NCI-H1417 treated with DMSO at 0.1 percent for 48 hours (cell line): ENCODE measurements at regions not wholly inside any gene's neighbourhood (a gene's known extent, or its start where the extent isn't known, plus 50 kb on each side); places are given as distances from the start of the nearest gene placed in this dataset.
A peak's percentile ranks its signal among the peaks of the same experiment; 100 is the strongest.
"Not testable (repeated sequence)": the region's sequence is repeated elsewhere in the genome, so short reads cannot be mapped to it uniquely, and the experiment has no call there.

ENCODE experiments used
- DNase-seq: peaks from one replicate; lab custom pipeline; 2025; lab: John Stamatoyannopoulos, UW

GRCh38 chr7:8314566-8314965, 52.6 kb upstream of the ICA1 start:
- DNase-seq = no peak

DNA sequence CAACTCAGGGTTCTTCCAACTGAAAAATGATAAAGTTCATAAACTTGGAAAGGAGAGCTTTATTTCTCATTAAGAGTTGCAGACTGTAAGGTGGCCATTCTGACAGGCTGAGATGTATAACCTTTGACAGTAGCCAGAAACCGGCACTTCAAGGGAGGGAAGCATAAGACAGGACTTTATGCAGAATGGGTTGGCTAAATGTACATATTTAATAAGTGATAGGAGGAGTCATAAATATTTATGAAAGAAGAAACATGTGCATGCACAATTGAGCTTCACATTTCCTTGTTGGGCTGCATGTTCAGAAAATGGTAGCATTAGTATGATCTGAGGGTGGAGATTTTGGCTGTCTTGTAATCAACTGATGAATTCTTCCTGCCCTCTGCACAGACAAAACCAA, 57.1 kb upstream of the ICA1 start:
- DNase-seq = no peak

DNA sequence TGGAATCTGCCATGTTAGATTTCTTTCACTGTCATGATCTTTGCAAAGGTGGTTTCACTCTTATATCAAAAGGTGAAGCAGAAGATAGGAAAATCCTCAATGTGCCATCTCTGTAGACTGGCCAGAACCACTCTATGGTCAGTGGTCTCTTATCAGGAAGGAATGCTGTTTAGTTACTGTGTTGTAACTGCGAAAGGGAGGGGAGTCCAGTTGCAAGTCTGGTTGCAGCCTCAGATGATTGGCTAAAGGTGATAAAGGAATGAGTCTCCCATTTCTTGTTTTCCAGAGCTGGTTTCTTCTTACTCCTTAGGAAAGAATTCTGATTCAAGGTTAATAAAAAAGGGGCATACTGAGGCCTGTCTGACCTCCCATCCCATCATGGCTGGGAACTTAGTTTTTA, 58.2 kb upstream of the ICA1 start:
- DNase-seq = no peak

DNA sequence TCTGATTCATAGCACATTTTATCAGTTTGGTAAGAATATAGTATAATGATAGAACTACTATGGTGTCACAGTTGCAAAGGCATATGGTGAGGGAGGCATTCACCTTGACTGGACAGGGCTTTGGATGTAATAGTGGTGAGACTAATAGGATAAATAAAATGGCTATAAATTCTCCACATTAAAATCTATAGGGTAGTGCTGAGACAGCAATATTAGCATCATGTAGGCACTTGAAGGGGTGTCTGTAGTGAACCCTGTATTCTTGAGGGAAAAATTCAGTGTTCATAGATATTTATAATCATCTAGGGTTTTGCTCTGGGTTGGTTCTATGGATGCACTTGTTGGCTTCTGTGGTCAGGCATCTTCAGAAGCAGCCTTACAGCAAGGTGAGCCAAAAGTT, 59.3 kb upstream of the ICA1 start:
- DNase-seq = no peak

- DNase-seq = no peak
These were observed 60.7 kb upstream of the ICA1 start for GRCh38 chr7:8322667-8323066.

DNA sequence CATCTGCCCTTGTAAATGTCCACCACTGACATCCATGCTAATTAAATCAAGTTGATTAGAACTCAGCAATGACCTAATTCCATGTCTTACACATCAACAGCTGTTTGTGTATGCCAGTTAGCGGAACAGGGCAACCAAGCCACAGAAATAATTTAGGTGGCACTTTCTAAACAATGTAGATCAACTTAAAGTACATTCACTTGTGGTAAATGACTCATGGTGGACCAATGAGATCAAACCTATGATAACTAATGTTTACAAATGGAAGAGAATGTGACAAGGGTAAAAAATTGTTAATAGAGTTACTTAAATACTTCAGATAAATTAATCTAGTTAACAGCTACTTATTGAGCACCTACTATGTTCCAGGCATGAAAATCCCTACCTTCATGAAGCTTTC, 63.1 kb upstream of the ICA1 start:
- DNase-seq = no peak

- DNase-seq = no peak
These were observed 65.2 kb upstream of the ICA1 start for GRCh38 chr7:8327199-8327598.

DNA sequence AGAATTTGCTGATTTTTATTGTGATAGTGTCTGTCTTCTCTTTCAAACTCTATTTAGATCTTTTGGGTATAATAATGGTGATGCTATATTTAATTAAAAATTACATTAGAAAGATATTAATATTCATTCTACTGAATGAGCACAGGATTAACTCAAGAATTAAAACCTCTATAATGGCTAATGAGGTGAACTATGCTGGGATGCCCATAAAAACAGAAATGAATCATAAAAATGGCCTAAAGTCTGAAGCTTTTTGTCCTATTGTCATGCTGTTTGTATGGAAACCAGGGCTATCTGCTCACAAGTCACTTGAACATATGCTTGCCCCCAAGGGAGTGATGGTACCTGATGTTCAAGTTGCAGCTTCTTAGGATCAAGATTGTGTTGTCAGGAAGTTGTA, 76.2 kb upstream of the ICA1 start:
- no peak for DNase-seq

GRCh38 chr7:8343556-8343955, 81.6 kb upstream of the ICA1 start:
- DNase-seq = peak; percentile 40

- not testable (repeated sequence) for DNase-seq
These were observed 85.4 kb upstream of the ICA1 start for GRCh38 chr7:8347395-8347794.

DNA sequence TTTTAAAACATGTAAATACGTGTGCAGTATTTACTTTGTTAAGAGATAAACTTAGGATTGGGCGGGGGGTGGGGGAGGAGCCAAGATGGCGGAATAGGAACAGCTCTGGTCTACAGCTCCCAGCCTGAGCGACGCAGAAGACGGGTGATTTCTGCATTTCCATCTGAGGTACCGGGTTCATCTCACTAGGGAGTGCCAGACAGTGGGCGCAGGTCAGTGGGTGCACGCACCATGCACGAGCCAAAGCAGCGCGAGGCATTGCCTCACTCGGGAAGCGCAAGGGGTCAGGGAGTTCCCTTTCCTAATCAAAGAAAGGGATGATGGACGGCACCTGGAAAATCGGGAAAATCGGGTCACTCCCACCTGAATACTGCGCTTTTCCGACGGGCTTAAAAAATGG, 81.8 kb upstream of the NXPH1 start:
- DNase-seq = not testable (repeated sequence)

GRCh38 chr7:8353991-8354390, 79.4 kb upstream of the NXPH1 start:
- no peak for DNase-seq

- DNase-seq = no peak
These were observed 78.9 kb upstream of the NXPH1 start for GRCh38 chr7:8354503-8354902.

GRCh38 chr7:8356071-8356470, 77.3 kb upstream of the NXPH1 start:
- no peak for DNase-seq

DNA sequence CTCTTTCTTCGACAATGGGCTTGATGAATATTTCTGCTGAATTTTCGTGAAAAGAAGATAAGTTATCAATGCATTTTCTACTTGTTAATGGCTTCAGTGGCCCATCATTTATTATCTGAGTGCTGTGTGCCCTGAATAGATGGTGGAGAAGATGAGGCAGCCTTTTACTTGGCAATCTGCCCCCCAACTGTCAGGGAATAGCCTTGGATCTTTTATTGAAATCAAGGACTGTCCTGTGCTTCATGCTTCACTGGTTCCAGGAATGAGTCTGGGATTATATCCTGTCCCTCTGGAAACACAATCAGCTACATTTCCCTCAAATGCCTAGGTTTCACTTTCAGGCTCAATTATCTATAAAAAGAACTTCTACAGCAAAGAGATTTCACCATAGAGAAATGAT, 75.9 kb upstream of the NXPH1 start:
- no peak for DNase-seq

GRCh38 chr7:8360564-8361153, 72.8 kb upstream of the NXPH1 start:
- no peak for DNase-seq

DNA sequence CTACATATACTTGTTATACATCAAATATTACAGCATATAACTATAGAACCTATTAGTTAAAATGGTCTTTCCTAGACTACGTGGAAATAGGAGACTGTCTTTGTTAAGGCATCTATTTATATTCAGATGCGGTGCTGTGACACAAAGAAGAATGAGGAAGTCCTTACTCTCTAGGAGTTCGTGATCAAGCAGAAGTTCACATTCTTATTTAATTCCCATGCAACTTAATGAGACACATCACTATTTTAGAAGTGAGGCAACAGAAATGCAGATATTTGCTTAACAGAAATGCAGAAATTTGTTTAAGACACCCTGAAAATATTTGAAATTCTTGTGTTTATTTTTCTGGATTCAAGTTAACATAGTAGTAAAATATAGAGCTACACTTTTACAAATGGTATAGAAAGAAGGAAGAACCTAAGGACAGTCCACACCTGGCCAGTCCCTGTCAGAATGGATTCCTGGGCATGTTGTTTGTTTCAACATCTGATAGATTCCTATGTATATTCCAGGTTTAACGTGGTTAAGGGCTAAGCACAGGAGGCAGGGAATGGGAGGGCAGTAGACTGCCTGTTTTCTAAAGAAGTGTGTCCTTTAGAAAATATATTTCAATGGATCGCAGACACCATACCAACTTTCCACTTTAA, 70.6 kb upstream of the NXPH1 start:
- no peak for DNase-seq

DNA sequence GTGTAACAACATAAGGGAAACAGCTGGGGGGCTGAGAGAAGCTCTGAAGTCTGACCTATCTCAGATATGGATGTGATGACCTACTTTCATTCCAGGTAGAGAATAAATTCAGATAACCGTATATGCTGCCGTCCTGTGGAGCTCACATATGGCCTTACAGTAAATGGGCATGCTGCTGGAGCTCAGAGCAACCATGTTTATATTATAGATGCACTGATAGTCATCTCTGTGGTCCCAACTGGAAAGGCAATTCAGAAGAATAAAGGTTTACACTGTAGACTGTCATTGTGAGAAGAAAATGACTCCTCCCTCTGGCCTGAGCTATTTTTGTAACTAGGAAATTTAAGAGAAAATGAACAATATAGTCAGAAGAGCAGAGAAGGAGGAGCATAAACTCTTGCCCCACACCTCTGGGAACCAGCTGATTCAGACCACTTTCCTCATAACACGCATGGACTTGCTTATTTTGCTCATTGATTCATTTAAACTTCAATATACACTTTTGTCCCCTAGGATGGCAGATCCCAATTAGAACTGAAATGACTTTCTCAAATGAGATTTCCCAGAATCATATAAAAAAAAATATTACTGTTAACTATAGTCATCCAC, 69.9 kb upstream of the NXPH1 start:
- no peak for DNase-seq

DNA sequence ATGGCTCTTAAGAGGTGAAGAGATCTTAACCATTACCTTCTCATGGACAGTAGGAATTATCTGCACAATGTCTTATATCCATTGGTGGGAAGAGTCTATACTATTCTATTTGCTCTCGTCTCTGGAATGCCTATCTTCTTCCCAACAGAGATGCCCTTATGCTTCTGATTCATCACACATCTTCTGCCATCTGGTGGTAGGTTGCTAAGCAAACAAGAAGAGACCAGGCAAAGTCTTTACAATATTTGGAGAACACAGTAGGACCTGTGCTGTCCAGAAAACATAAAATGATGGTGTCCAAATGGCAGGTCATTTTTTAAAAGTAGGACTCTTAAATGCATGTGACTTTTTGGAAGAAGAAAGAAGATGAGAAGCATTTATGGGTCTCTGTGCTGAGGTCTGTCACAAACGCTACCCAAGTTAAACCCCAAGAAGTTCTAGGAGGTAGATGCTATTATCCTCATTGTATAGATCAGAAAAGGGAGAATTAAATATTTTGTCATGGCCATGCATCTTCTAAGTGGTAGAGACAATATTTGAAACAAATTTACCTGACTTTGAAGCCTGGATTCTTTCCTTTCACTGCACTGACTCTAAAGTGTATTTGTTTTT, 67.8 kb upstream of the NXPH1 start:
- no peak for DNase-seq

DNA sequence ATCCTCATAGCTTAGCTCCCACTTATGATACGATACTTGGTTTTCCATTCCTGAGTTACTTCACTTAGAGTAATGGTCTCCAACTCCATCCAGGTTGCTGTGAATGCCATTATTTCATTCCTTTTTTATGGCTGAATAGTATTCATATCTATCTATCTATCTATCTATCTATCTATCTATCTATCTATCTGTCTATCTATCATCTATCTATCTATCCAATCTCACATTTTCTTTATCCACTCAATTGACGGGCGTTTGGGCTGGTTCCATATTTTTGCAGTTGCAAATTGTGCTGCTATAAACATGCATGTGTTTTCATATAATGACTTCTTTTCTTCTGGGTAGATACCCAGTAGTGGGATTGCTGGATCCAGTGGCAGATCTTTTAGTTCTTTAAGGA, 65.4 kb upstream of the NXPH1 start:
- not testable (repeated sequence) for DNase-seq

DNA sequence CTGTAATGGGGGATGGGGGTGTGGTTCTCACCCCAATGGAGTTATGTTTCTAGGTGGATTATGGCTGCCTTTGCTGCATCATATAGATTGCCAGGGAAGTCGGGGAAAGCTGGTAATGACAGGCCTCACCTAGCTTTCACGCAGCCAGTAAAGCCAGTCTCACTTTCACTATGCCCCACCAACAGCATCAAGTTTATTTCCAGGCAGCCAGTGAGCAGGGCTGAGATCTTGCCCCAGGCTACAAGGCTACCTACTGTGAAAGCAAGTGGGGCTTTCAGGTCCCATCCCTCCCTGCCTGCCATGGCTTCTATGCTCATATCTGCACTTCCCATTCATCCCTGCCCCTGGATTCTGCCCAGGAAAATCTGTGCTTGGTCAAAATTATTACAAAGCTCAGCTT, 61.7 kb upstream of the NXPH1 start:
- DNase-seq = no peak

- DNase-seq = no peak
These were observed 59.6 kb upstream of the NXPH1 start for GRCh38 chr7:8373851-8374250.

GRCh38 chr7:8378349-8379019, 54.9 kb upstream of the NXPH1 start:
- no peak for DNase-seq
